ENCODE measurements at regions not wholly inside any gene's neighbourhood (a gene's known extent, or its start where the extent isn't known, plus 50 kb on each side); places are given as distances from the start of the nearest gene placed in this dataset.

DNA sequence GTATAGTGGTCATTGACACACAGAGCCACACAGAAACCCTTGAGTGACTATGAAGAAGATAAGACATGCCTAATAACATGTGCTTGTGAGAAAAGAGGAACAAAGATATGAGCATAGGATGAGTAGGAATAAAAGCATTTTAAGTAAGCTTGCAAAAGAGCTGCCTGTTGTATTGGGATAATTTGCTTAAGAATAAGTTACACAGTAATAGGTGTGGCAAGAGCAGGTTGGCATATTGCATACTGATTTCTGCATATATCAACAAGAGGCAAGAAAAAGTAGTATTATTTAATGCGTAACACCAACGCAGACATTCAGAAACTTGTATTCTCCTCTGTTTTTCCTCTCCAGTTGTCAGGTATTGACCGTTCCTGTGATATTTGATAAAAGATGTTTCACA lies 111.5 kb upstream of the UGT8 start:
- TF ChIP-seq, protein P1, sequence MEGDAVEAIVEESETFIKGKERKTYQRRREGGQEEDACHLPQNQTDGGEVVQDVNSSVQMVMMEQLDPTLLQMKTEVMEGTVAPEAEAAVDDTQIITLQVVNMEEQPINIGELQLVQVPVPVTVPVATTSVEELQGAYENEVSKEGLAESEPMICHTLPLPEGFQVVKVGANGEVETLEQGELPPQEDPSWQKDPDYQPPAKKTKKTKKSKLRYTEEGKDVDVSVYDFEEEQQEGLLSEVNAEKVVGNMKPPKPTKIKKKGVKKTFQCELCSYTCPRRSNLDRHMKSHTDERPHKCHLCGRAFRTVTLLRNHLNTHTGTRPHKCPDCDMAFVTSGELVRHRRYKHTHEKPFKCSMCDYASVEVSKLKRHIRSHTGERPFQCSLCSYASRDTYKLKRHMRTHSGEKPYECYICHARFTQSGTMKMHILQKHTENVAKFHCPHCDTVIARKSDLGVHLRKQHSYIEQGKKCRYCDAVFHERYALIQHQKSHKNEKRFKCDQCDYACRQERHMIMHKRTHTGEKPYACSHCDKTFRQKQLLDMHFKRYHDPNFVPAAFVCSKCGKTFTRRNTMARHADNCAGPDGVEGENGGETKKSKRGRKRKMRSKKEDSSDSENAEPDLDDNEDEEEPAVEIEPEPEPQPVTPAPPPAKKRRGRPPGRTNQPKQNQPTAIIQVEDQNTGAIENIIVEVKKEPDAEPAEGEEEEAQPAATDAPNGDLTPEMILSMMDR (conservative IDR thresholded peaks at IDR 0.05 in 1 of 2, IDR thresholded peaks at IDR 0.05 in 1 of 2; ENCODE audit: low read depth in 1 of 2, low read length in 2 of 2): no peak
- no peak for TF ChIP-seq EZH2 (IDR thresholded peaks at IDR 0.05; ENCODE audit: low read length, missing control alignments)

Measured in fibroblast of lung (primary cell).